Memory B cell (primary cell): ENCODE measurements at regions not wholly inside any gene's neighbourhood (a gene's known extent, or its start where the extent isn't known, plus 50 kb on each side); places are given as distances from the start of the nearest gene placed in this dataset.
"Not testable (repeated sequence)": the region's sequence is repeated elsewhere in the genome, so short reads cannot be mapped to it uniquely, and the experiment has no call there.

ENCODE experiments used
- ATAC-seq: fragments of 150-1000 bp; cut with Tn5 transposase; 2 replicates; pipeline ENCODE4 v1.10.0; 2021; ENCODE audit warnings: low read depth, mild to moderate bottlenecking, moderate library complexity
- DNase-seq, 2 donors: peaks; one replicate each; pipeline ENCODE4 v3.0.0; 2022; ENCODE audit warnings: low spot score in 2 of 2
- H3K27ac Mint-ChIP-seq: one replicate; pipeline ENCODE4 v1.8.0; 2022; ENCODE audit warnings: mild to moderate bottlenecking, moderate library complexity, mixed read lengths
- H3K27me3 Mint-ChIP-seq: one replicate; pipeline ENCODE4 v1.8.0; 2022; ENCODE audit warnings: mixed read lengths
- H3K36me3 Mint-ChIP-seq: one replicate; pipeline ENCODE4 v1.8.0; 2022; ENCODE audit warnings: mild to moderate bottlenecking, mixed read lengths
- H3K4me1 Mint-ChIP-seq: one replicate; pipeline ENCODE4 v1.8.0; 2022; ENCODE audit warnings: mixed read lengths
- H3K4me3 Mint-ChIP-seq: one replicate; pipeline ENCODE4 v1.8.0; 2022; ENCODE audit warnings: mild to moderate bottlenecking, moderate library complexity, mixed read lengths
- H3K9me3 Mint-ChIP-seq: one replicate; pipeline ENCODE4 v1.8.0; 2022; ENCODE audit warnings: mixed read lengths

DNA sequence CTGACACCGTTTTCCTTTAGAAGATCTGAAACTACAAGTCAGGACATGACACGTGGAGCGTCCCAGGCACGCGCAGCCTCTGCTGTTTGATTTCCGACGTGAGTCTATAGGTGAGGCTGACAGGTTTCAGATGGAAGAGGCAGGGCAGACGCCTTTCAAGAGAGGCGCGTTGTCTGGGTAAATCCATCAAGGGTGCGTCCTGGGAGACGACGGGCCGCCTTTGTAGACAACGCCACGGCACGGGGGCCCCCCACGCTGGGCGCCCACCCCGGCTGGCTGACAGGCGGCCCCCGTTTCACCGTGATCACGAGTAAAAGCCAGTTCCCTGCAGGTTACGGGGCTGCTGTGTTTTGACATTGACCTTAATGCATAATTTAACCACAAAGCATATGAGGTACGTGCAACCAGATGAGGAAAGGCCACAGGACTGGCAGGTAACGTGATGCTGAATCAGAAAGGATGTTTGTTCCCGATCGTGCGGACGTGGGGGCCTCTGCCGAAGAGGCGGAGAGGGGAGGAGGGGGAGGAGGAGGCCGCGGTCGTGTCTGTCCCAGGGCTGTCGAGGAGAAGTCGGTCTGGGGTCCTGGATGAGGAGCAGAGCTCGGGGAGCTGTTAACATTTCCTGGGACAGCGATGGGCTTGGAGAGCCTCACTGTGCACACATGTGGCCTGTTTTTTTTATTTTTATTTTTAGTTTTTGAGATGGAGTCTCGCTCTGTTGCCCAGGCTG, 51.1 kb upstream of the PPP2R3B start:
- Mint-ChIP-seq H3K27me3 (no peaks in the 10 kb centered on the region), H3K36me3 (peaks cover 7% of the 10 kb centered on the region), H3K9me3 (peaks cover 19% of the 10 kb centered on the region), H3K4me3 (no peak overlapping the region), H3K4me1 (peaks cover 11% of the 10 kb centered on the region), H3K27ac (no peak overlapping the region)
- ATAC-seq, result no peak
- no peak for DNase-seq

- Mint-ChIP-seq H3K4me3 (no peak overlapping the region), H3K4me1 (peaks cover 11% of the 10 kb centered on the region), H3K9me3 (peaks cover 18% of the 10 kb centered on the region), H3K36me3 (peaks cover 4% of the 10 kb centered on the region), H3K27me3 (no peaks in the 10 kb centered on the region), H3K27ac (no peak overlapping the region)
- no peak for ATAC-seq
- DNase-seq, result no peak
Observed at GRCh38 chrX:439241-439640, 52.5 kb upstream of the PPP2R3B start.

- H3K36me3 Mint-ChIP-seq, result peaks cover 4% of the 10 kb centered on the region
- H3K27me3 Mint-ChIP-seq, result no peaks in the 10 kb centered on the region
- H3K27ac Mint-ChIP-seq, result no peak overlapping the region
- H3K4me3 Mint-ChIP-seq, result no peak overlapping the region
- peaks cover 11% of the 10 kb centered on the region for H3K4me1 Mint-ChIP-seq
- H3K9me3 Mint-ChIP-seq, result peaks cover 18% of the 10 kb centered on the region
- ATAC-seq, result no peak
- DNase-seq, result no peak
Observed at GRCh38 chrX:439719-440118, 53.0 kb upstream of the PPP2R3B start.

DNA sequence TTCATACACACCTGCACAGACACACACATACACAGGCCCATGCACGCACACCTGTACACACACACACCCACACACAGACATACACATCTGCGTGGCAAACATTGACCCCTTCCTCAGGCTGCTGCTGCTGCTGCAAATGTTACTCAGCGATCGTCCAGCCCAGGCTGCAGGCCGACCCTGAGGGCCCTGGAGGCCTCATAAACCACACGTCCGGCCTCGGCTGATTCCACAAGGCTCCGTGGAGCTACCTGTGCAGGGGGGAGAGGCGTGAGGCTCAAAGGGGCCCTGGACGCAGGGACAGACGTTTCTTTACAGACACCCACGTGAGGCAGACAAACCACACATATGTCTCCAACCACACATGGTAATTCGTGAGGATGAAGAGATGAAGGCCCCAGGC, 53.9 kb upstream of the PPP2R3B start:
- ATAC-seq (no peak), DNase-seq (no peak)
- H3K27me3 Mint-ChIP-seq, result no peaks in the 10 kb centered on the region
- peaks cover 4% of the 10 kb centered on the region for H3K36me3 Mint-ChIP-seq
- peaks cover 11% of the 10 kb centered on the region for H3K4me1 Mint-ChIP-seq
- H3K4me3 Mint-ChIP-seq, result no peak overlapping the region
- peaks cover 18% of the 10 kb centered on the region for H3K9me3 Mint-ChIP-seq
- no peak overlapping the region for H3K27ac Mint-ChIP-seq

GRCh38 chrX:443536-444210, 57.0 kb upstream of the PPP2R3B start:
- Mint-ChIP-seq H3K4me3 (no peak overlapping the region), H3K27ac (no peak overlapping the region), H3K36me3 (no peaks in the 10 kb centered on the region), H3K9me3 (peaks cover 11% of the 10 kb centered on the region), H3K27me3 (no peaks in the 10 kb centered on the region), H3K4me1 (no peaks in the 10 kb centered on the region)
- ATAC-seq (no peak), DNase-seq (no peak)

DNA sequence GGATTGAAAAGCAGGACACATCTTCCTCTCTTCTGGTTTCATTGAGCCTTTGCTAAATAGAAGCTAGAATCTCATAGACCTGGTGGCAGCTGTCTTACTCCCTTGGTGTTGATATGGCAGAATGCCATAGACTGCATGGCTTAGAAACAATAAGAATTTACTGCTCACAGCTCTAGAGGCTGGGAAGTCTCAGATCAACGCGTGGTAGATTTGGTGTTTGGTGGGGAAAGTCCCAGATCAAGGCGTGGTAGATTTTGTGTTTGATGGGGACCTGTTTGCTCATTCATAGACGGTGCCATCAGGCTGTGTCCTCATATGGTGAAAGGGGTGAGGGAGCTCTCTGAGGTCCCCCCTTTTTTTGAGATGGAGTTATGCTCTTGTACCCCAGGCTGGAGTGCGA, 57.6 kb upstream of the PPP2R3B start:
- Mint-ChIP-seq H3K27ac (no peak overlapping the region), H3K4me1 (no peaks in the 10 kb centered on the region), H3K27me3 (no peaks in the 10 kb centered on the region), H3K9me3 (peaks cover 11% of the 10 kb centered on the region), H3K36me3 (no peaks in the 10 kb centered on the region), H3K4me3 (no peak overlapping the region)
- ATAC-seq (no peak), DNase-seq (no peak)

DNA sequence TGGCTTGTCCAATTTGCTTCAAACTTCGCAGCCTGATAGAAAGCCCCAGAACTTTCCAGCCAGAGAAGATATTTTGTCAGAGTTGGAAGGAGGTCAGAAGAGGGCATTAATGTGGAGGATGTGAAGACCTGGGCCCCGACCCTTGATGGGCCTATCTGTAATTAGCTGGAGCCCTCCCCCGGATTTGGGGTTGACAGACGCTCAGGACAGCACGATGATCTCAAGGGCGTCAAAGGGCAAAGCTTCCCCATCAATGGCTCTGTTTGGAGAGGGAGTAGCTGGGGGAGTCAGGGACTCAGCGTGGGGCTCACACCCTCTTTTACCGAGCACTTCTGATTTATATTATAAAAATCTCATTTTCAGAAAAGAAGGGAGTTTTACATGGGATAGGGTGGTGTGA, 59.0 kb upstream of the PPP2R3B start:
- Mint-ChIP-seq H3K4me3 (no peak overlapping the region), H3K27me3 (no peaks in the 10 kb centered on the region), H3K27ac (no peak overlapping the region), H3K36me3 (no peaks in the 10 kb centered on the region), H3K9me3 (peaks cover 2% of the 10 kb centered on the region), H3K4me1 (no peaks in the 10 kb centered on the region)
- DNase-seq, result no peak
- no peak for ATAC-seq

GRCh38 chrX:446245-446644, 59.5 kb upstream of the PPP2R3B start:
- no peak for ATAC-seq
- H3K27me3 Mint-ChIP-seq, result no peaks in the 10 kb centered on the region
- H3K27ac Mint-ChIP-seq, result no peak overlapping the region
- DNase-seq, result no peak
- H3K36me3 Mint-ChIP-seq, result no peaks in the 10 kb centered on the region
- no peaks in the 10 kb centered on the region for H3K4me1 Mint-ChIP-seq
- no peak overlapping the region for H3K4me3 Mint-ChIP-seq
- peaks cover 2% of the 10 kb centered on the region for H3K9me3 Mint-ChIP-seq

DNA sequence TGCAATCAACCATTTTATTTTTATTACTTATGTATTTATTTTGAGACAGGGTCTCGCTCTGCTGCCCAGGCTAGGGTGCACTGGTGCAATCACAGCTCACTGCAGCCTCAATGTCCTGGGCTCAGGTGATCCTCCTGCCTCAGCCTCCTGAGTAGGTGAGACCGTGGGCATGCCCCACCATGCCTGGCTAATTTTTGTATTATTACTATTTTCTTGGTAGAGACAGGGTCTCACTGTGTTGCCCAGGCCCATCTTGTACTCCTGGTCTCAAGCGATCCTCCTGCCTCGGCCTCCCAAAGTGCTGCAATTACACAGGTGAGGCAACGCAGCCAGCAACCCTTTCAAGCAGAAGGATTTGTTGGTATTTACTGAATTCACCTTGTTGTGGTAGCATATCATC, 60.3 kb upstream of the PPP2R3B start:
- peaks cover 2% of the 10 kb centered on the region for H3K9me3 Mint-ChIP-seq
- no peak overlapping the region for H3K27ac Mint-ChIP-seq
- ATAC-seq, result no peak
- no peaks in the 10 kb centered on the region for H3K36me3 Mint-ChIP-seq
- H3K4me3 Mint-ChIP-seq, result no peak overlapping the region
- H3K27me3 Mint-ChIP-seq, result no peaks in the 10 kb centered on the region
- no peak for DNase-seq
- no peaks in the 10 kb centered on the region for H3K4me1 Mint-ChIP-seq

DNA sequence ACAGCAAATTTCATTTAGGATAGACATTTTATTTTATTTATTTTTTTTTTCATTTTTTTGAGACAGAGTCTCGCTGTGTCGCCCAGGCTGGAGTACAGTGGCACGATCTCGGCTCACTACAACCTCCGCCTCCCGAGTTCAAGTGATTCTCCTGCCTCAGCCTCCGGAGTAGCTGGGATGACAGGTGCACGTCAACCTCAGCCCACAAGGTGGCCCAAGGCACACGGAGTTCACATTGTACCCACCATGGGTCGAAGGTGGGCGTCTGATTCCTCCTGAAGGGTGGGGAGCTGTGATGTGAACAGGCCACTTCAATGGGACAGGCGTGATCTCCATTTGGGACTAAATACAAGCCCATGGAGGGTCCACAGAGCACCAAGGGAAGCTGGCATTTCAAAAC, 65.0 kb upstream of the PPP2R3B start:
- not testable (repeated sequence) for H3K27ac Mint-ChIP-seq, DNase-seq, ATAC-seq, H3K4me3 Mint-ChIP-seq, H3K4me1 Mint-ChIP-seq, H3K9me3 Mint-ChIP-seq, H3K36me3 Mint-ChIP-seq
- peaks cover 12% of the 10 kb centered on the region for H3K27me3 Mint-ChIP-seq

- DNase-seq, result no peak
- Mint-ChIP-seq H3K9me3 (peaks cover 9% of the 10 kb centered on the region), H3K36me3 (peaks cover 3% of the 10 kb centered on the region), H3K4me3 (no peak overlapping the region), H3K27ac (no peak overlapping the region), H3K27me3 (peaks cover 17% of the 10 kb centered on the region), H3K4me1 (no peaks in the 10 kb centered on the region)
- no peak for ATAC-seq
Observed at GRCh38 chrX:452598-452997, 65.9 kb upstream of the PPP2R3B start.

- not testable (repeated sequence) for ATAC-seq, H3K36me3 Mint-ChIP-seq, H3K27ac Mint-ChIP-seq, H3K9me3 Mint-ChIP-seq, H3K4me1 Mint-ChIP-seq, DNase-seq, H3K4me3 Mint-ChIP-seq
- H3K27me3 Mint-ChIP-seq, result peaks cover 17% of the 10 kb centered on the region
Observed at GRCh38 chrX:454514-454913, 67.8 kb upstream of the PPP2R3B start.

DNA sequence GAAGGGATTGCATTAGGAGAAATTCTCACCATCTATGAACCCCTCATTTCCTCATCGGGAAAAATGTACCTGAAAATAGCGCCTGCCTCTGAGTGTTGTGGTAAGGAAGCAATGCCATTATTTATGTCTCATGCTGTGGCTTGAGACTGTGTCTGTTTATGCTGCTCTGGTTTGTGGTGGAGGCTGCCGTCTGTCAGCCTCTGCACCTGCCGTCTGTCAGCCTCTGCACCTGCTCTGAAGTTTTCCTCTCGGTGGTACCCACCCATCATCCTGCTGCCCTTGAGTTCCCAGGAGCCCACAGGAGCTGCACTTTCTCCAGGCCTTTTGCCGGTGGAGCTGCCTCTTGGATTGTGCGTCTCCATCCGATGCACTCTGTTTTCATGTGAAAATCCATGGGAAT, 68.5 kb upstream of the PPP2R3B start:
- Mint-ChIP-seq H3K36me3 (peaks cover 3% of the 10 kb centered on the region), H3K4me1 (no peaks in the 10 kb centered on the region), H3K27ac (no peak overlapping the region), H3K4me3 (no peak overlapping the region), H3K27me3 (peaks cover 17% of the 10 kb centered on the region), H3K9me3 (peaks cover 9% of the 10 kb centered on the region)
- ATAC-seq (no peak), DNase-seq (no peak)

GRCh38 chrX:455673-456072, 69.0 kb upstream of the PPP2R3B start:
- Mint-ChIP-seq H3K27me3 (peaks cover 17% of the 10 kb centered on the region), H3K9me3 (peaks cover 9% of the 10 kb centered on the region), H3K4me1 (no peaks in the 10 kb centered on the region), H3K36me3 (peaks cover 3% of the 10 kb centered on the region), H3K4me3 (no peak overlapping the region), H3K27ac (no peak overlapping the region)
- ATAC-seq, result no peak
- DNase-seq, result no peak

GRCh38 chrX:456146-456545, 69.4 kb upstream of the PPP2R3B start:
- peaks cover 3% of the 10 kb centered on the region for H3K36me3 Mint-ChIP-seq
- ATAC-seq (no peak), DNase-seq (no peak)
- H3K27ac Mint-ChIP-seq, result no peak overlapping the region
- H3K4me1 Mint-ChIP-seq, result no peaks in the 10 kb centered on the region
- H3K4me3 Mint-ChIP-seq, result no peak overlapping the region
- H3K9me3 Mint-ChIP-seq, result peaks cover 9% of the 10 kb centered on the region
- H3K27me3 Mint-ChIP-seq, result peaks cover 17% of the 10 kb centered on the region
